ENCODE measurements at regions not wholly inside any gene's neighbourhood (a gene's known extent, or its start where the extent isn't known, plus 50 kb on each side); places are given as distances from the start of the nearest gene placed in this dataset.

- TF ChIP-seq EZH2 (IDR thresholded peaks at IDR 0.05) (no peak), JUND (IDR thresholded peaks at IDR 0.05) (no peak), CTCF (IDR thresholded peaks at IDR 0.05 in 2 of 3, conservative IDR thresholded peaks at IDR 0.05 in 1 of 3; ENCODE audit: borderline replicate concordance in 1 of 3, insufficient read depth in 1 of 3, low read depth in 2 of 3, low read length in 2 of 3) (no peak)
Observed at GRCh38 chr12:19639781-19640415, 200.6 kb downstream of the AEBP2 start.
